IMR-90 (cell line): ENCODE measurements at regions not wholly inside any gene's neighbourhood (a gene's known extent, or its start where the extent isn't known, plus 50 kb on each side); places are given as distances from the start of the nearest gene placed in this dataset.

Experiments used
- ATAC-seq: fragments of 200-7000 bp; cut with Tn5 transposase; 2 replicates; pipeline ENCODE4 v1.9.1; 2020; ENCODE audit warnings: low read depth, mild to moderate bottlenecking, moderate library complexity
- BruUV-seq: library from RNA; stranded (reverse); fragments of 400-500 nt; replicated peaks from 2 replicates; lab custom pipeline; 2021; lab: Mats Ljungman, UMichigan
- CTCF ChIA-PET: fragments of 300-600 bp; formaldehyde crosslinking; extraction: SDS; loops from one replicate; lab custom pipeline; 2021; ENCODE audit warnings: antibody characterized with exemption; lab: Yijun Ruan, JAX
- POLR2A ChIA-PET: fragments of 300-600 bp; sonication (Branson Sonifier 250); formaldehyde crosslinking; loops from one replicate; lab custom pipeline; 2022; ENCODE audit warnings: antibody characterized with exemption; ENCODE audit not compliant: unreplicated experiment; lab: Charles Lee
- DNase-seq: peaks from one replicate; pipeline ENCODE4 v3.0.0; 2013
- H2AFZ ChIP-seq: replicated peaks from 2 replicates; pipeline ENCODE3; 2013; ENCODE audit warnings: low read length, mild to moderate bottlenecking; ENCODE audit not compliant: poor library complexity
- H2AK5ac ChIP-seq: 2 replicates; pipeline ENCODE4 v1.6.1; 2013; ENCODE audit warnings: low read depth, low read length, inconsistent platforms
- H2AK9ac ChIP-seq: replicated peaks from 2 replicates; pipeline ENCODE3; 2013; ENCODE audit warnings: mild to moderate bottlenecking, low read depth, low read length, moderate library complexity; ENCODE audit not compliant: poor library complexity
- H2BK120ac ChIP-seq: 2 replicates; pipeline ENCODE4 v1.6.1; 2013; ENCODE audit warnings: low read depth, low read length, inconsistent platforms
- H2BK15ac ChIP-seq: 3 replicates; pipeline ENCODE4 v1.6.1; 2013; ENCODE audit warnings: low read depth, low read length, inconsistent platforms
- H2BK20ac ChIP-seq: 2 replicates; pipeline ENCODE4 v1.6.1; 2013; ENCODE audit warnings: low read depth, mild to moderate bottlenecking, inconsistent platforms, low read length, moderate library complexity
- H2BK5ac ChIP-seq: 2 replicates; pipeline ENCODE4 v1.6.1; 2013; ENCODE audit warnings: mild to moderate bottlenecking, low read depth, low read length, inconsistent platforms; ENCODE audit not compliant: poor library complexity, severe bottlenecking
- H3K14ac ChIP-seq: replicated peaks from 2 replicates; pipeline ENCODE4 v1.6.1; 2013; ENCODE audit warnings: low read depth, low read length, inconsistent platforms
- H3K18ac ChIP-seq: 2 replicates; pipeline ENCODE4 v1.6.1; 2013; ENCODE audit warnings: low read depth, low read length, control low read depth
- H3K23ac ChIP-seq: 2 replicates; pipeline ENCODE4 v1.6.1; 2013; ENCODE audit warnings: low read depth, low read length, inconsistent platforms
- H3K27ac ChIP-seq: 2 replicates; pipeline ENCODE4 v1.5.1; 2013; ENCODE audit warnings: mild to moderate bottlenecking, control low read depth, low read length; ENCODE audit not compliant: insufficient read depth
- H3K27me3 ChIP-seq: 2 replicates; pipeline ENCODE4 v1.6.1; 2013; ENCODE audit warnings: low read length; ENCODE audit not compliant: control insufficient read depth, insufficient read depth
- H3K36me3 ChIP-seq: 2 replicates; pipeline ENCODE4 v1.6.1; 2013; ENCODE audit warnings: low read length, mixed read lengths; ENCODE audit not compliant: control insufficient read depth, insufficient read depth
- H3K4ac ChIP-seq: 2 replicates; pipeline ENCODE4 v1.6.1; 2013; ENCODE audit warnings: low read depth, low read length, inconsistent platforms
- H3K4me1 ChIP-seq: 2 replicates; pipeline ENCODE4 v1.6.1; 2013; ENCODE audit warnings: low read length, mixed read lengths; ENCODE audit not compliant: control insufficient read depth, insufficient read depth
- H3K4me2 ChIP-seq: 2 replicates; pipeline ENCODE4 v1.6.1; 2013; ENCODE audit warnings: low read depth, mild to moderate bottlenecking, control low read depth, low read length, moderate library complexity
- H3K4me3 ChIP-seq: 2 replicates; pipeline ENCODE4 v1.5.1; 2013; ENCODE audit warnings: low read depth, mild to moderate bottlenecking, control low read depth, low read length, moderate library complexity; ENCODE audit not compliant: insufficient read depth
- H3K56ac ChIP-seq: 2 replicates; pipeline ENCODE4 v1.6.1; 2013; ENCODE audit warnings: low read length, inconsistent platforms; ENCODE audit not compliant: insufficient read depth; ENCODE audit errors: extremely low read depth
- H3K79me1 ChIP-seq, 2 experiments: 2 replicates each; pipeline ENCODE4 v1.6.1; 2013; ENCODE audit warnings: low read length in 2 of 2, inconsistent platforms in 1 of 2, low read depth in 1 of 2
- H3K9ac ChIP-seq: 2 replicates; pipeline ENCODE4 v1.6.1; 2013; ENCODE audit warnings: low read depth, low read length, control low read depth
- H3K9me1 ChIP-seq: 2 replicates; pipeline ENCODE4 v1.6.1; 2013; ENCODE audit warnings: low read length, inconsistent platforms; ENCODE audit not compliant: insufficient read depth
- H3K9me3 ChIP-seq: 2 replicates; pipeline ENCODE4 v1.6.1; 2013; ENCODE audit warnings: low read length; ENCODE audit not compliant: control insufficient read depth, insufficient read depth
- H4K20me1 ChIP-seq: 2 replicates; pipeline ENCODE4 v1.6.1; 2013; ENCODE audit warnings: low read length, inconsistent platforms; ENCODE audit not compliant: insufficient read depth
- H4K5ac ChIP-seq: 2 replicates; pipeline ENCODE4 v1.6.1; 2013; ENCODE audit warnings: mild to moderate bottlenecking, low read depth, low read length, control low read depth
- H4K8ac ChIP-seq, 2 experiments: 2 replicates each; pipeline ENCODE4 v1.6.1; 2013; ENCODE audit warnings: low read depth in 2 of 2, low read length in 2 of 2, control low read depth in 1 of 2, inconsistent platforms in 1 of 2
- H4K91ac ChIP-seq: 2 replicates; pipeline ENCODE4 v1.6.1; 2013; ENCODE audit warnings: low read depth, low read length, inconsistent platforms; ENCODE audit not compliant: insufficient read depth
- BHLHE40 ChIP-seq: fragments of 150-350 bp; IDR thresholded peaks from 2 replicates; pipeline ENCODE4 v1.6.1; 2016; ENCODE audit warnings: mild to moderate bottlenecking, low read depth, low read length
- CEBPB ChIP-seq: IDR thresholded peaks from 2 replicates; pipeline ENCODE4 v1.6.1; 2012; ENCODE audit warnings: low read depth, low read length, improper control_type of control experiment
- CHD1 ChIP-seq: IDR thresholded peaks from 2 replicates; pipeline ENCODE4 v1.6.1; 2012; ENCODE audit warnings: low read depth, low read length, improper control_type of control experiment
- CTCF ChIP-seq: conservative IDR thresholded peaks from 2 replicates; pipeline ENCODE4 v1.5.1; 2012; ENCODE audit warnings: mild to moderate bottlenecking, low read depth, low read length, improper control_type of control experiment
- ELK1 ChIP-seq: fragments of 150-350 bp; IDR thresholded peaks from 2 replicates; pipeline ENCODE4 v1.6.1; 2016; ENCODE audit warnings: low read depth, mild to moderate bottlenecking, low read length, moderate library complexity, borderline replicate concordance
- FOS ChIP-seq: fragments of 150-350 bp; IDR thresholded peaks from 2 replicates; pipeline ENCODE4 v1.6.1; 2016; ENCODE audit warnings: low read depth, low read length
- MAFK ChIP-seq: IDR thresholded peaks from 2 replicates; pipeline ENCODE4 v1.6.1; 2012; ENCODE audit warnings: low read depth, low read length, improper control_type of control experiment
- MAZ ChIP-seq: IDR thresholded peaks from 2 replicates; pipeline ENCODE4 v1.6.1; 2012; ENCODE audit warnings: low read depth, mild to moderate bottlenecking, low read length, improper control_type of control experiment, moderate library complexity, borderline replicate concordance
- MXI1 ChIP-seq: IDR thresholded peaks from 2 replicates; pipeline ENCODE4 v1.6.1; 2012; ENCODE audit warnings: low read depth, mild to moderate bottlenecking, low read length, moderate library complexity, borderline replicate concordance
- NFE2L2 ChIP-seq: fragments of 150-350 bp; IDR thresholded peaks from 2 replicates; pipeline ENCODE4 v1.6.1; 2016; ENCODE audit warnings: low read depth, mild to moderate bottlenecking, low read length
- POLR2A ChIP-seq: IDR thresholded peaks from 2 replicates; pipeline ENCODE4 v1.6.1; 2012; ENCODE audit warnings: mild to moderate bottlenecking, low read depth, low read length
- RAD21 ChIP-seq: IDR thresholded peaks from 2 replicates; pipeline ENCODE4 v1.6.1; 2012; ENCODE audit warnings: low read length, improper control_type of control experiment
- RCOR1 ChIP-seq: IDR thresholded peaks from 2 replicates; pipeline ENCODE4 v1.6.1; 2012; ENCODE audit warnings: mild to moderate bottlenecking, low read length, improper control_type of control experiment; ENCODE audit not compliant: insufficient replicate concordance
- RFX5 ChIP-seq: IDR thresholded peaks from 2 replicates; pipeline ENCODE4 v1.8.0; 2012; ENCODE audit warnings: low read depth, mild to moderate bottlenecking, low read length, moderate library complexity
- SMC3 ChIP-seq: fragments of 150-350 bp; IDR thresholded peaks from 2 replicates; pipeline ENCODE4 v1.6.1; 2016; ENCODE audit warnings: low read depth, mild to moderate bottlenecking, antibody characterized with exemption, low read length, moderate library complexity
- USF2 ChIP-seq: fragments of 150-350 bp; IDR thresholded peaks from 2 replicates; pipeline ENCODE4 v1.6.1; 2017; ENCODE audit warnings: mild to moderate bottlenecking, antibody characterized with exemption, low read length, low read depth
- WGBS, 2 experiments: methylation state at CpG; one replicate each; pipeline versions ENCODE4 v1.1.5 to v1.1.7; 2013; ENCODE audit warnings: missing lambda C conversion rate in 2 of 2; ENCODE audit not compliant: insufficient read length in 1 of 2; ENCODE audit errors: extremely low coverage in 2 of 2; 5-methylcytosine and 5-hydroxymethylcytosine counted together
- dilution Hi-C: fragments of 300-500 bp; cut with HindIII; formaldehyde crosslinking; loops from one replicate; pipeline ENCODE4 v1.14.3; 2018; ENCODE audit warnings: low sequenced_read_pairs; ENCODE audit not compliant: unreplicated experiment
- in situ Hi-C: fragments of 300-500 bp; cut with MboI; formaldehyde crosslinking; loops from 3 replicates; pipeline ENCODE4 v1.14.3; 2019; ENCODE audit warnings: low sequenced_read_pairs, inconsistent platforms, mixed read lengths
- intact Hi-C: fragments of 100-400 bp; cut with micrococcal nuclease; formaldehyde crosslinking; loops from 2 replicates; pipeline ENCODE4 v1.10.0; 2022

- no peak overlapping the region for H2AK5ac ChIP-seq
- no peak overlapping the region for H3K4me3 ChIP-seq
- H4K20me1 ChIP-seq, result no peaks in the 10 kb centered on the region
- ATAC-seq, result no peak
- dilution Hi-C loops, result no loop called here
- no peak overlapping the region for H3K23ac ChIP-seq
- no peak overlapping the region for H2AFZ ChIP-seq
- DNase-seq, result no peak
- H2BK15ac ChIP-seq, result no peak overlapping the region
- no peak overlapping the region for H4K8ac ChIP-seq
- H4K91ac ChIP-seq, result no peak overlapping the region
- H3K9me3 ChIP-seq, result peaks cover 13% of the 10 kb centered on the region
- BruUV-seq, result no TSS peak
- H2BK20ac ChIP-seq, result no peak overlapping the region
- H3K27me3 ChIP-seq, result no peaks in the 10 kb centered on the region
- H3K36me3 ChIP-seq, result no peaks in the 10 kb centered on the region
- TF ChIP-seq FOS, result no peak
- TF ChIP-seq ELK1, result no peak
- TF ChIP-seq RFX5, result no peak
- TF ChIP-seq RCOR1, result no peak
- TF ChIP-seq BHLHE40, result no peak
- TF ChIP-seq POLR2A, result no peak
- no peak for TF ChIP-seq SMC3
- no peak for TF ChIP-seq MXI1
- TF ChIP-seq NFE2L2, result no peak
- TF ChIP-seq MAFK, result no peak
- TF ChIP-seq CEBPB, result no peak
- no peak for TF ChIP-seq USF2
- TF ChIP-seq CHD1, result no peak
- TF ChIP-seq MAZ, result no peak
- no peak for TF ChIP-seq RAD21
- TF ChIP-seq CTCF, result no peak
- no peak overlapping the region for H3K14ac ChIP-seq
- H3K9me1 ChIP-seq, result no peaks in the 10 kb centered on the region
- no peaks in the 10 kb centered on the region for H3K79me1 ChIP-seq
- H3K4me2 ChIP-seq, result no peak overlapping the region
- in situ Hi-C loops, result no loop called here
- no peak overlapping the region for H3K18ac ChIP-seq
- H2BK5ac ChIP-seq, result no peak overlapping the region
- no peak overlapping the region for H3K9ac ChIP-seq
- H2BK120ac ChIP-seq, result no peak overlapping the region
- no peak overlapping the region for H3K56ac ChIP-seq
- POLR2A ChIA-PET, result no interaction called here
- intact Hi-C loops, result no loop called here
- H3K27ac ChIP-seq, result no peak overlapping the region
- CTCF ChIA-PET, result no interaction called here
- H3K4me1 ChIP-seq, result no peaks in the 10 kb centered on the region
- no peak overlapping the region for H4K5ac ChIP-seq
- H2AK9ac ChIP-seq, result no peak overlapping the region
- 21% methylated on average over 2 of the region's 4 CpGs; no CpG with 5 or more reads in 1 of the 2 experiments for WGBS, 2 experiments
- H3K4ac ChIP-seq, result no peak overlapping the region
Observed at GRCh38 chr14:105701456-105702274, 175.3 kb downstream of the TMEM121 start.
